H9 (cell line): ENCODE measurements at regions not wholly inside any gene's neighbourhood (a gene's known extent, or its start where the extent isn't known, plus 50 kb on each side); places are given as distances from the start of the nearest gene placed in this dataset.
A peak's percentile ranks its signal among the peaks of the same experiment; 100 is the strongest.

Experiments
- DNase-seq: peaks from one replicate; pipeline ENCODE4 v3.0.0-alpha.2; 2017
- H2AFZ ChIP-seq: one replicate; pipeline ENCODE4 v1.6.1; 2013; ENCODE audit warnings: mild to moderate bottlenecking, low read length, control low read depth, moderate library complexity
- H2AK5ac ChIP-seq: 2 replicates; pipeline ENCODE4 v1.6.1; 2013; ENCODE audit warnings: low read length, control low read depth, mixed read lengths; ENCODE audit not compliant: insufficient read length
- H2BK120ac ChIP-seq: one replicate; pipeline ENCODE4 v1.6.1; 2013; ENCODE audit warnings: low read depth, mild to moderate bottlenecking, low read length, control low read depth, inconsistent platforms; ENCODE audit not compliant: poor library complexity, severe bottlenecking
- H2BK12ac ChIP-seq: 2 replicates; pipeline ENCODE4 v1.6.1; 2013; ENCODE audit warnings: low read length, control low read depth, mixed read lengths, low read depth; ENCODE audit not compliant: insufficient read length
- H2BK15ac ChIP-seq: 2 replicates; pipeline ENCODE4 v1.6.1; 2013; ENCODE audit warnings: low read depth, low read length, control low read depth
- H2BK20ac ChIP-seq: one replicate; pipeline ENCODE4 v1.6.1; 2013; ENCODE audit warnings: low read depth, mild to moderate bottlenecking, low read length, control low read depth, inconsistent platforms; ENCODE audit not compliant: poor library complexity, severe bottlenecking
- H2BK5ac ChIP-seq: 2 replicates; pipeline ENCODE4 v1.6.1; 2013; ENCODE audit warnings: low read length, control low read depth, mixed read lengths; ENCODE audit not compliant: insufficient read length
- H3K14ac ChIP-seq: 2 replicates; pipeline ENCODE4 v1.6.1; 2013; ENCODE audit warnings: low read length, control low read depth; ENCODE audit not compliant: insufficient read depth
- H3K18ac ChIP-seq: 2 replicates; pipeline ENCODE4 v1.6.1; 2013; ENCODE audit warnings: low read depth, mild to moderate bottlenecking, mixed read lengths, low read length, control low read depth; ENCODE audit not compliant: insufficient read length
- H3K23ac ChIP-seq: 2 replicates; pipeline ENCODE4 v1.6.1; 2013; ENCODE audit warnings: low read length, control low read depth, mixed read lengths, low read depth; ENCODE audit not compliant: insufficient read length
- H3K23me2 ChIP-seq: 2 replicates; pipeline ENCODE4 v1.6.1; 2013; ENCODE audit warnings: low read depth, mild to moderate bottlenecking, mixed read lengths, low read length, control low read depth; ENCODE audit not compliant: insufficient read length, poor library complexity, severe bottlenecking
- H3K27ac ChIP-seq: 2 replicates; pipeline ENCODE4 v1.5.1; 2013; ENCODE audit warnings: low read length, control low read depth, mixed read lengths, low read depth; ENCODE audit not compliant: insufficient read length
- H3K27me3 ChIP-seq: 2 replicates; pipeline ENCODE4 v1.6.1; 2013; ENCODE audit warnings: low read length, control low read depth, inconsistent platforms; ENCODE audit not compliant: insufficient read depth
- H3K4ac ChIP-seq: 2 replicates; pipeline ENCODE4 v1.6.1; 2013; ENCODE audit warnings: low read depth, mild to moderate bottlenecking, control low read depth, inconsistent platforms, low read length, moderate library complexity
- H3K4me1 ChIP-seq: 2 replicates; pipeline ENCODE4 v1.6.1; 2013; ENCODE audit warnings: low read length, control low read depth, inconsistent platforms; ENCODE audit not compliant: insufficient read depth
- H3K4me2 ChIP-seq: 2 replicates; pipeline ENCODE4 v1.6.1; 2013; ENCODE audit warnings: low read length, control low read depth, mixed read lengths; ENCODE audit not compliant: insufficient read length, insufficient read depth
- H3K56ac ChIP-seq: 2 replicates; pipeline ENCODE4 v1.6.1; 2013; ENCODE audit warnings: low read depth, mild to moderate bottlenecking, mixed read lengths, low read length, control low read depth; ENCODE audit not compliant: insufficient read length
- H3K79me1 ChIP-seq: 2 replicates; pipeline ENCODE4 v1.6.1; 2013; ENCODE audit warnings: low read depth, mild to moderate bottlenecking, moderate library complexity, low read length, control low read depth, inconsistent platforms; ENCODE audit not compliant: insufficient read depth, poor library complexity, severe bottlenecking
- H3K79me2 ChIP-seq: 2 replicates; pipeline ENCODE4 v1.6.1; 2013; ENCODE audit warnings: low read length, control low read depth, inconsistent platforms; ENCODE audit not compliant: insufficient read depth
- H3K9ac ChIP-seq: 2 replicates; pipeline ENCODE4 v1.6.1; 2013; ENCODE audit warnings: low read length, control low read depth, mixed read lengths; ENCODE audit not compliant: insufficient read length; ENCODE audit errors: extremely low read depth
- H3K9me3 ChIP-seq: one replicate; pipeline ENCODE4 v1.6.1; 2013; ENCODE audit warnings: low read depth, low read length, inconsistent platforms; ENCODE audit not compliant: control insufficient read depth
- H3T11ph ChIP-seq: one replicate; pipeline ENCODE4 v1.6.1; 2013; ENCODE audit warnings: mild to moderate bottlenecking, low read length, control low read depth, inconsistent platforms
- H4K20me1 ChIP-seq: one replicate; pipeline ENCODE4 v1.6.1; 2013; ENCODE audit not compliant: control insufficient read depth, insufficient read length, insufficient read depth
- H4K5ac ChIP-seq: 2 replicates; pipeline ENCODE4 v1.6.1; 2013; ENCODE audit warnings: low read depth, mild to moderate bottlenecking, mixed read lengths, low read length, control low read depth; ENCODE audit not compliant: insufficient read length
- H4K8ac ChIP-seq: replicated peaks from 2 replicates; pipeline ENCODE4 v1.6.1; 2013; ENCODE audit warnings: low read length, control low read depth, mixed read lengths, low read depth; ENCODE audit not compliant: insufficient read length
- H4K91ac ChIP-seq: 2 replicates; pipeline ENCODE4 v1.6.1; 2013; ENCODE audit warnings: low read depth, mild to moderate bottlenecking, moderate library complexity, mixed read lengths, low read length, control low read depth; ENCODE audit not compliant: insufficient read length
- H3K27ac Mint-ChIP-seq, 3 experiments: 2 replicates in 2 of 3; 3 replicates in 1 of 3; pipeline ENCODE4 v1.8.0; 2020 to 2021; ENCODE audit warnings: mixed read lengths in 3 of 3, mild to moderate bottlenecking in 1 of 3, moderate library complexity in 1 of 3
- H3K27me3 Mint-ChIP-seq: 2 replicates; pipeline ENCODE4 v1.8.0; 2021; ENCODE audit warnings: low read depth, mild to moderate bottlenecking, moderate library complexity, mixed read lengths
- H3K36me3 Mint-ChIP-seq, 3 experiments: 2 replicates in 2 of 3; 3 replicates in 1 of 3; pipeline ENCODE4 v1.8.0; 2020 to 2021; ENCODE audit warnings: low read depth in 3 of 3, mixed read lengths in 3 of 3; ENCODE audit not compliant: insufficient read depth in 1 of 3
- H3K4me1 Mint-ChIP-seq, 2 experiments: 2 replicates each; pipeline ENCODE4 v1.8.0; 2020; ENCODE audit warnings: mixed read lengths in 2 of 2
- H3K4me3 Mint-ChIP-seq, 2 experiments: 2 replicates in 1 of 2; 3 replicates in 1 of 2; pipeline ENCODE4 v1.8.0; 2020 to 2021; ENCODE audit warnings: mild to moderate bottlenecking in 2 of 2, mixed read lengths in 2 of 2, moderate library complexity in 1 of 2
- H3K9me3 Mint-ChIP-seq, 2 experiments: 2 replicates in 1 of 2; 3 replicates in 1 of 2; pipeline ENCODE4 v1.8.0; 2020; ENCODE audit warnings: mild to moderate bottlenecking in 2 of 2, mixed read lengths in 2 of 2, moderate library complexity in 1 of 2
- CTCF ChIP-seq: fragments of 200-600 bp; sonication (generic); conservative IDR thresholded peaks from 3 replicates; pipeline ENCODE4 v1.8.0; 2021; ENCODE audit warnings: antibody characterized with exemption, mild to moderate bottlenecking
- WGBS: extraction: QIAGEN DNeasy Blood & Tissue Kit; methylation state at CpG from one replicate; pipeline ENCODE4 v1.1.7; 2013; ENCODE audit warnings: missing lambda C conversion rate, low lambda C conversion rate, mixed read lengths; ENCODE audit not compliant: insufficient read length; ENCODE audit errors: extremely low coverage; 5-methylcytosine and 5-hydroxymethylcytosine counted together

- Histone ChIP-seq H4K20me1 (no peaks in the 10 kb centered on the region), H3K4ac (no peak overlapping the region), H3K14ac (no peak overlapping the region), H2AFZ (no peak overlapping the region), H3K23me2 (no peaks in the 10 kb centered on the region), H4K5ac (no peak overlapping the region), H4K91ac (no peak overlapping the region), H2BK120ac (no peak overlapping the region), H3K27ac (no peak overlapping the region), H3K27me3 (no peaks in the 10 kb centered on the region), H2AK5ac (no peak overlapping the region), H2BK20ac (no peak overlapping the region), H2BK15ac (no peak overlapping the region), H4K8ac (no peak overlapping the region), H3K4me1 (no peaks in the 10 kb centered on the region; the same call in 1 of the 2 replicates), H3T11ph (no peak overlapping the region), H3K79me1 (no peaks in the 10 kb centered on the region), H3K23ac (no peak overlapping the region), H3K4me2 (no peak overlapping the region), H3K56ac (no peak overlapping the region), H3K9me3 (no peaks in the 10 kb centered on the region), H3K18ac (no peak overlapping the region), H2BK12ac (no peak overlapping the region), H3K9ac (no peak overlapping the region), H3K79me2 (no peaks in the 10 kb centered on the region), H2BK5ac (no peak overlapping the region)
- Mint-ChIP-seq H3K4me3 (no peak overlapping the region), H3K27me3 (peaks cover 3% of the 10 kb centered on the region), H3K4me1 (peaks cover 16 to 23% of the 10 kb centered on the region in 2 experiments), H3K27ac (peak overlapping the region in 1 of 3 experiments; percentile 39; a peak in 2 of 7 replicates), H3K9me3 (no peaks in the 10 kb centered on the region), H3K36me3 (no peaks in the 10 kb centered on the region)
- WGBS, result no CpG with 5 or more reads among the region's 5 CpGs
- DNase-seq, result no peak
- TF ChIP-seq CTCF, result no peak
These were observed 55.1 kb downstream of the TTC6 start for GRCh38 chr14:37650356-37651037.
